GM18520 (cell line): ENCODE measurements at regions not wholly inside any gene's neighbourhood (a gene's known extent, or its start where the extent isn't known, plus 50 kb on each side); places are given as distances from the start of the nearest gene placed in this dataset.

ENCODE experiments used
- ATAC-seq: cut with Tn5 transposase; IDR thresholded peaks from one replicate; pipeline ENCODE4 v1.9.1; 2021; ENCODE audit not compliant: unreplicated experiment

GRCh38 chrX:9147086-9147485 is 113.2 kb upstream of the FAM9B start:
- ATAC-seq: no peak

GRCh38 chrX:9147726-9148125 is 113.8 kb upstream of the FAM9B start:
- ATAC-seq: no peak

GRCh38 chrX:9148615-9149399 is 114.9 kb upstream of the FAM9B start:
- ATAC-seq: no peak

- ATAC-seq: no peak
Observed at GRCh38 chrX:9149501-9150245, 115.7 kb upstream of the FAM9B start.

GRCh38 chrX:9151772-9152307 is 117.9 kb upstream of the FAM9B start:
- ATAC-seq: no peak

GRCh38 chrX:9153300-9153699 is 119.4 kb upstream of the FAM9B start:
- no peak for ATAC-seq

- no peak for ATAC-seq
Observed at GRCh38 chrX:9158611-9159010, 124.7 kb upstream of the FAM9B start.

- no peak for ATAC-seq
Observed at GRCh38 chrX:9160698-9161329, 126.9 kb upstream of the FAM9B start.

- ATAC-seq: no peak
Observed at GRCh38 chrX:9162698-9163097, 128.8 kb upstream of the FAM9B start.

GRCh38 chrX:9163214-9163709 is 129.3 kb upstream of the FAM9B start:
- no peak for ATAC-seq

- no peak for ATAC-seq
Observed at GRCh38 chrX:9164086-9164485, 130.2 kb upstream of the FAM9B start.

- no peak for ATAC-seq
Observed at GRCh38 chrX:9164533-9165426, 130.9 kb upstream of the FAM9B start.

- ATAC-seq: no peak
Observed at GRCh38 chrX:9166584-9166944, 132.6 kb upstream of the FAM9B start.

GRCh38 chrX:9171841-9172463 is 138.0 kb upstream of the FAM9B start:
- ATAC-seq: no peak

GRCh38 chrX:9172464-9172850 is 138.5 kb upstream of the FAM9B start:
- no peak for ATAC-seq

GRCh38 chrX:9180623-9181022 is 146.7 kb upstream of the FAM9B start:
- no peak for ATAC-seq

- ATAC-seq: no peak
Observed at GRCh38 chrX:9182041-9182440, 148.1 kb upstream of the FAM9B start.

- ATAC-seq: no peak
Observed at GRCh38 chrX:9183481-9183880, 149.6 kb upstream of the FAM9B start.

GRCh38 chrX:9184211-9184610 is 150.3 kb upstream of the FAM9B start:
- ATAC-seq: no peak

GRCh38 chrX:9188117-9188516 is 154.2 kb upstream of the FAM9B start:
- no peak for ATAC-seq
